Amniotic epithelial cell (primary cell): ENCODE measurements at regions not wholly inside any gene's neighbourhood (a gene's known extent, or its start where the extent isn't known, plus 50 kb on each side); places are given as distances from the start of the nearest gene placed in this dataset.

Experiments used
- DNase-seq: peaks from one replicate; pipeline ENCODE4 v3.0.0-alpha.2; 2010; ENCODE audit warnings: low read depth

DNA sequence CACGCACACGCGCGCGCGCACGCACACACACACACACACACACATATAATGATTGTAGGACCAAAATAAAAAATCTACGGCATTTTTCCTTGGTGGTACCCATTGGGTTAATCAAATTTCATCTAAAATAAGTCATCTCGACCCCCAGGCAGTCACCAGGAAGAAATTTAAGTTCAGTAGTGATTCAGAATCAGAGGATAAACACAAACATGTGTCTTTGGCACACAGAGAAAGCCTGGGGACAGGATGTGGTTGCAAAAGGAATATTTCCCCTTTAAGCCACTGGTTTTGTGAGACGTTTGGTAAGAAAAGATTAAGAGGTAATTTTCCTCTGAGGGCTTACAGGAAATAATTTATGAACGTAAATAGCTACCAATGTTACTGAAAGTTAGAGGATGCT is 171.6 kb upstream of the PIEZO2 start:
- no peak for DNase-seq

DNA sequence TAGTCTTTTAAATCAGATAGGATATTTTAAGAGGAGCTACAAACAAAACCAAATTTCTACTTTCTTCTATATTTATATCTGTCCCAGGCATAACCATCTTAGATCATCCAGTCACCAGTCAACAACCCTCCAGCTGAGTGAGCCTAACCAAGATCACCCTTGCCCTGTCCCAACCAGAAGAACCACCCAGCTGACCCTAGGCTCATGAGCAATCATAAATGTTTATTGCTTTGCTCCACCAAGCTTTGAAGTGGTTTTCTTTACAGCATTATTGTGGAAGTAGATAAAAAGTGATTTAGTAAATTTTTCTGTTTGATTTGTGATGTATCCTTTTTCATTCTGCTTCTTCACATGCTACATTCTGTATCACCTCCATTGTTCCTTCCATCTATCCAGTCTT is 167.2 kb upstream of the PIEZO2 start:
- no peak for DNase-seq

DNA sequence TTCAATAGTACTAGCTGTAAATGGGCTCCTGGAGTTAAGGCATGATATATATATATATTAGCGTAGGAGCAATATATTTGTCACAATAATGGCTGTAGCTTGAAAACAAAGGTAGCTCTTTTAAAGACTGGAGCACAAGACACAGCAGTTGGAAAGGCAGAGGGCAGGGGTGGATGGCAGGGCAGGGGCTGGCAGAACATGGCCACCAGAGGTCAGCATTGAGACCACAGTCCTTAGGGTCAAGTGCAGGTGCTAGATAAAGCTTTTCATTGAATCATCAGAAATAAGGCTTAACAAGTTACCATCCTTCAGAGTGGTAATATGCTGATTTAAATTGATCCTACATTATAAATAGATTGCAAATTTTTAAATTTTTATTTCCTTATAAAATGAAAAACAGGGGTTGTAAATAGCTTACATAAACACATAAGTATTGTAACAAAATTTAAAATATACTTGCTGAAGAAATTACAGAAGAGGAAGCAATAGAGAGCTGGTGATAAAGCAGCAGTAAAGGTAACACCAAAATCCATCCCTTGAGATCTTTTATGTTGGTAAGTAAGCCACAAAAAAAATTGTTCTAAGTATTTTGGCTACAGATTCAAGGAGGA is 161.2 kb upstream of the PIEZO2 start:
- peak; percentile 50 for DNase-seq

DNA sequence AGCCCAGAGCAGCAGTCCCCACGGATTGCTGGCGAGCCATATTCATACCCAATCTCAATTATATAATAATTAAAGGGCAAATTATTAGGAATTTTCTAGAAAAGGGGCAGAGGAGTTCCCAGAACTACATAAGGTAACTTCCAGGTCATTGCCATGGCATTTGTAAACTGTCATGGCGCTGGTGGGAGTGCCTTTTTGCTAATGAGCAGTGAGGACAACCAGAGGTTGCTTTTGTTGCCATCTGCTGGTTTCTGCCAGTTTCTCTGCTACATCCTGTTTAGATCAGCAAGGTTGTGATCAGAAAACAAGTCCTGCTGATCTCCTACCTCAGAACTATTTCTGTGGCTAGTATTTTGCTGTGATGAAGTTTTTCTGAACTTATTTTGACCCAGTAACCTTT is 159.8 kb upstream of the PIEZO2 start:
- peak; percentile 64 for DNase-seq

DNA sequence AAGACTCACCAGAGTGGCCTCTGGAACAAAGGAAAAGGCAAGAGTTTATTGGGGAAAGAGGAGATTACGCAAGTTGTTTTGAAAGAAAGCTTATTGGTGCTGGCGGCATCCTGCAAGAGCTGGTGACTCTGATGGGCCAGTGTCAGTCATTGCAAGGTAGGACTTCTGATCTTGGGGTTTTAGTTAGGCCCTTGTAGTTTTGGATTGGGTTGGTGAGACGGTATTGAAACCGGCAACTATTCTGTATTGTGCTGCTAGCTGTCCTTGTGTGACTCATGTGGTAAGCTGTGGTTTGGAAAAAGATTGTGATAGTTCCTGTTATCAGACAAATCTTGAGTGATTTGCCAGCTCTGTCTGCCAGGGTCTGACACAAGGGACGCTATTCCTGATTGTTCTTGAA is 159.1 kb upstream of the PIEZO2 start:
- DNase-seq, result peak; percentile 56

DNA sequence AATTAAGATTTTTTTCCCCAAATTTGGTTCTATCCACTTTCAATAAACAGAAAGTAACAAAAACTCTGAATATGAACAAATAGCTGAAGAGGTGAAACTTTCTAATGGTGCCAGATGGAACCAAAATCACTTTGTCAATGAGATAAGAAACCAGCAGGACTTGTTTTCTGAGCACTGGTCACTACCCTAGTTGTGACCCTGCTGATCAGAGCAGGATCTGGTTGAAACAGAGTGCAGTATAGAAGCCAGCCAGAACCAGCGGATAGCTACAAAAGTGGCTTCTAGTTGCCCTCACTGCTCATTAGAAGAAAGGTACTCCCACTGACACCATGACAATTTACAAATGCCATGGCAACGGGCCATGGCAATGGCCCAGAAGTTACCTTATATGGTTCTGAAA is 158.3 kb upstream of the PIEZO2 start:
- no peak for DNase-seq

DNA sequence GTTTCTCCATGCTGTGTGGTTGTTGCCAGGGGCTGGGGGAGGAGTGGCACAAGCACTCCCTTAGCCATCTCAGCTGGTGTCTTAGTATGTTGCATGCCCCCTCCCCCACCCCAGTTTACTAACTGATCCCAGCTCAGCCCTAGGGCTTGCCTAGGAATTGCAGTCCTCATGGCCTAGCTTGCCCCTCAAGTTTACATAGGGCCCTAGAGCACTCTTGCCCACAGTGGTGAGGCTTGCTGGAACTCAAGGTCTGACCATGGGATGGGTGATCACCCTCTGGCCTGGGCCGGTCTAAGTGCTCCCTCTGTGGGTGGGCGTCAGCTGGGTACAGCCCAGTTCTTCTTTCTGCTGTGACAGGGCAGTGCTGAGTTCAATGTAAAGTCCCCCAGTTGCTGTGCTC is 156.1 kb upstream of the PIEZO2 start:
- no peak for DNase-seq

DNA sequence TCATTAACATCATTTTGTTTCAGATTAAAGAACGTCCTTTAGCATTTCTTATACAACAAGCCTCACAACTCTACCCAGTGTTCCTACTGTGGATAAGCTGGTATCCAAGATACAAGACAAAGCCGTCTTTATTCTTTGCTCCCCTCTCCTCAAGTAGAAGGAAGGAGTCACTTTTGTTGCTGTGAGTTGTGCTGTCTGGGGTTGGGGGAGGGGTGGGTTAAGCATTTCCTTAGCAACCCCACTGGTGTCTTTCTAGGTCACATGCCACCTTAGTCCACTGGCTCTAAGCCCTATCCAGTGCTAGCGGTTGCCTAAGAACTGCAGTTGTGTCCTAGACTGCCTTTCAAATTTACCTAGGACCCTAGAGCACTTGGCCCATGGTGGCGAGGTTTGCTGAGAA is 155.6 kb upstream of the PIEZO2 start:
- DNase-seq, result no peak

DNA sequence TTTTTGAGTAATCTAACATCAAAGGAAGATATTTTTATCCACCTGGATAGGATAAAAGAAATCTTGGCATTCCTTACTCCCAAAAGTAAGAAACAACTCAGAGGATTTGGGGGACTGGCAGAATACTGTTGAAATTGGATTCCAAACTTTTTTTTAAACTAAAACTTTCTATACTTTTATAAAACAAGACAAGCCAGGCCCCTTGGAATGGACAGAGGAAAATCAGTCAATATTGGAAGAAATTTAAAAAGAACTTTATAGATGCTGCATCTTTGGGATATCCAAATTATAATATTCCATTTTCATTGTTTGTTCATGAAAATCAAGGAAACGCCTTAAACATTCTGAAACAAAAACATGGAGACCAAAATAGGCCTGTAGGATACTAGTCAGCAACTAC is 147.6 kb upstream of the PIEZO2 start:
- no peak for DNase-seq

DNA sequence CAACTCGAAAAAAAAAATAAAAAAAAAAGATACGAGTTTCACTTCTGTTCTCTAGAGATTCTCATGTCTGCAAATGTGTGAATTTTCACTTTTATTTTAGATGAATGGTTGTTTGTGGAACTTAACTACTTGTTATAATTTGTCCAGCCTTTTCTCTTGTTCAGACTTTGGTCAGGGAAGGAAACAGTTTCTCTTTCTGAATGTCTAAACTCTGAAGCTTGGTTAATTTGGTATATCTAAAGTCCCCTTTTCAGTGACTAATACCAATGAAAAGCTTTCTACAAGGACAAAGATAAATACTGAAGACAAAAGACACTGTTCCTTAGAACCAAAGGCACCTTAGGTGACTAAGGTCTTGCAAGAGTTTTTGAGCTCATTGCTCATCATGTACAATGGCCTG is 144.4 kb upstream of the PIEZO2 start:
- no peak for DNase-seq

DNA sequence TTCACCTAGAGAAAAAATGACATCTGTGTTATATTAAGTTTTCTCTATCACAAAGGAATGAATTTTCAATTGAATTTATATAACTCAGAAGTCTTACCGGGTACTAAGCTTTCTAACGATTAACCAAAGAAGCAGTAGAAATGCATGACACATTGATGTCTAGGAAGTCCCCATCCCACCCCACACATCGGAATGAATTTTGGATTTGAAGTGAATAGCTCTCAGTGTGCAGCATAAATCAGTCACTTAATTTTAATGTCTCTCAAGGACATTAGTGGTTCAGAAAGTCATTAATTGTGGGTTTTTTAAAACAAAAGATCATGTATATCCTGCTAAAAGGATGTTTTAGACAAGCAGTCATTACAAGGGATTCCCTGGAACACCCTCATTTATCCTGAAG is 141.4 kb upstream of the PIEZO2 start:
- no peak for DNase-seq

DNA sequence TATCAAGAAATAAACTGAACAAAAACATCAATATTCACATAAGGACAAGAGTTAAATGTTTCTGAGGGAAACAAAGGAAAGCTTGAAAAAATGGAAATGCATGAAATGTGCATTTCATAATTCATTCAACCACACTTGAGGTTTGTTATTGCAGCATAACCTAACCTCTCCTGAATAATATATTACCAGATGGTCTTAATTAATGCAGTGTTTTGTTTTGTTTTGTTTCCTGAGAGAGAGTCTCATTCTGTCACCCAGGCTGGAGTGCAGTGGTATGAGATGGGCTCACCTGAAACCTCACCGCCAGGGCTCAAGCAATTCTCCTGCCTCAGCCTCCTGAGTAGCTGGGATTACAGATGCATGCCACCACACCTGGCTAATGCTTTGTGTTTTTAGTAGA is 139.9 kb upstream of the PIEZO2 start:
- DNase-seq, result no peak

DNA sequence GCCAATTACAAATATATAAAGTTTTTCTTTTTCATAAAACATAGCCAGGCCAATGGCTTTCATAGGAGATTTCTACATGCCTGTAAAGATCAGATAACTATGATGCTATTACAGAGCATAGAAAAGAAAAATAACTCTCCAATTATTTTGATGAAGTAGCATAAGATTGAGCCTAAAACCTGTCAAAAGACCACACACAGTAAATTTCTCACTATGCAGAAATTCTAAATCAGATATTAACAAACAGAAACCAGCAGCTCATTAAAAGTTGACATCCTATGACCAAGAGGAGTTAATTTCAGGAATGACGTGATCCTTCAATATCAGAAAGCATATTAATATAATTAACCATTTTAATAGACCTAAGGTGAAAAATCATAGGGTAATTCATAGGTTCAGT is 139.0 kb upstream of the PIEZO2 start:
- no peak for DNase-seq

DNA sequence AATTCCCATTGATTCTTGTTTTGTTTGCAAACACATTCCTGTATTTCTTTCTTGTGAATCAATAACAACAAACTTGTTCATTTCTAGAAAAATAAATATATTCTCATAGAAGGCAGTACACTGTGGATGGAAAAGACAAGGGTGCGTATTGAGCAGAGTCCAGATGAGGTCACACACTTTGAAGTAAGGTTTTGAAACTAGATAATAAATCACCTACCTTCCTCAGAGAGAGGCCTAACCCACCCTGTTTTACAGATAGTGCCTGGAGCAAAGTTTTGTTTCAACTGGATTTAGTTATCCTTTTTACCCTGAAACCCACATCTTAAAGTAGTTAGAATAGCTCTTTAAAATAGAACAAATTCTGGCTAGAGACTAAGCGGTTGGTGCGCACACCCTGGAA is 137.1 kb upstream of the PIEZO2 start:
- no peak for DNase-seq

DNA sequence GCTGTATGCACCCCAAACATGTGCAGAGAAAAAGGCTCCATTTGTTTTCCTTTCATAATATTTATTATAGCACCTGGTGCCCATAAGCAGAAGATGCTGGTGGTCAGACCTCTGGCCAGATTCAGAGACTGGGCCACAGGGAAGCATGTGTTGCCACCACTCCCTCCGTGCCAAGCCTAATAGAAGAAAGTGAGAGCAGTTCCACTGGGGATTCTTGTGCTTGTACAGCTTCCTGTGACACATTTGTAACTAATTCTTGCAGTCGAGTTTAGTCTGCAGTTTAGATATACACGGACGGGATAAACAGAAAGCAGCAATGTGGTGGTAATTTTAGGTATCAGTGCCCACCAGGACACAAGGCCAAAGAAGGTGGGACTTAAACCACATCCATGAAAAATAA is 135.4 kb upstream of the PIEZO2 start:
- no peak for DNase-seq

DNA sequence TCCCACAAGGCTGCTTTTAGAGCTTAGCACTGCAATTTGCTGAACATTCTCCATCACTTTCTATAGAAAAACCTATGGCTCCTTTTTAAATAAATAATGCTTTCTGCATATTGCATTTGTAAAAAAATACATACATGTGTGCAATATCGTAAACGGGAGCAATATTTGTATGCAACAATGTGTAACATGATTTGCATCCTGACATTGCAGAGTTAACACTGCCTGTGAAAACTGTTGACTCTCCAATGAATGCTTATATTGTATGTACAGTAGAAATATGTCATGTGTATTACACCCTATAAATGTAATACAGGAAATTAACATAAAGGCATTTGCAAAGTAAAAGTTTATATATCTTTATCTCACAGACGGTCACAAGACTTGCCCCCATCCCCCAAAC is 135.0 kb upstream of the PIEZO2 start:
- DNase-seq, result no peak

DNA sequence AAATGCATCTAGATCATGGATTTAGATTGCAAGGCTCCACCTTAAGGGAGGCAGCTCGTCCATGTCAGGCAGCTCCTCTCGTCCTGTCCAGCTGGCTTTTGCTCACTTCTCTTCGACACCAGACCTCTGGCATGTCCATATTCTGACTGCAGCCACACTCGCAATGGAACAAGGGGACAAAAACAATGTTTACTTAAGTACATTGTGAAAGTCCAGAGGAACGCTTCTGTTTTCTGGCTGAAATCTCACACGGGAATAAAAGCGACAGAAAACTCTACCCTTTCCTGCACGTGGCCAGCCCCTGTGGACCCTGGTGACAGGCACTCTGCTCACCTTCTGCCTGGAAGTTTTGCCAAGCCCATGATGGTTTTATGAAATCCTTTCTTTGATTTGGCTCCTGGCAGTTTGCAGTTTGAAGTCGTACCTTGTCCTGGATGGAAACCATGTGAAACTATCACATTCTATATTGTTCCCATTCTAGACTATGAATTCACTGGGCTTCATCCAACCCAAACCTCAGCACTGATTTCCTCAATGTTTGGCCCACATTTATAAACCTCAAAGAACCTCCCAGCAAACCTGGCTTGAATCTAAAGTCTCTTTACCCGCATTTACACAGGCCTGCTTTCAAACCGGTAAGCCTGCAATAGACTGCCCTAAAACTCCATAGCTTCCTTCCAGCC is 134.3 kb upstream of the PIEZO2 start:
- DNase-seq, result no peak

DNA sequence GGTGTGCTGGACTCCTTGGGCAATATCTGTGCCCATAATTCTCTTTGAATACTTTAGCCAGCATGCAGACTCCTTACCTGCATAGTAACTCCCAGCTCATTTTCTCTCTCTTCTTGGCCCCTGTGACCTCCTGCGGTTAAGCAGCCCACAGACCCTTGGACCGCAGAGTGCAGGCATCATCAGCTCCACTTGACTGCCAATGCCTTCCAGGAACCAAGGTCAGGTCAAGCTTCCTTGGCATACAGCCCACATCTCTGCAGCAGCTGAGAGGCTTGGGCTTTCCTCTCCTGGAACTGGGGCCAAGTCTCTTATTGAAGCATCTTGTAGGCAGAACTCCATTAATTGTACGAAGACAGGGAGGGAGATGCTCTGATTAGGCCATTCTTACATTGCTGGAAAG is 130.1 kb upstream of the PIEZO2 start:
- DNase-seq, result no peak

DNA sequence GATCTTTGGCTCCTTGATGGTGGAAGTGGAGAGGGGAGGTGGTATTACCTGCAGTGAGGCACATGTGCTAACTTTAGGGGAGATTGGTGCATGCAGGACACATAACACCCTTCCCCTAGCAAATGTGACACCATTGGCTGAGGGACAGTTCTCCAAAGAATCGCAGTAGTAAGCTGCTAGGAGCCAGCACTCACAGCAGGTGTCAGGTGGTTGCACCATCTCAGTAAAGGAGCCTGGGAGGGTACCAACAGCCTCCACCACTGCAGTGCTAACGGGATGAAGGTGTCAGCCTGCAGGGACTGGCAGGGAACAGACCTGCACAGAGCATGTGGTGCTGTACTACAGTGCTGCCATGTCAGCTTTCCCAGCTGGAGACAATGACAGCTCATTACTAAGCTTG is 127.3 kb upstream of the PIEZO2 start:
- DNase-seq, result no peak

DNA sequence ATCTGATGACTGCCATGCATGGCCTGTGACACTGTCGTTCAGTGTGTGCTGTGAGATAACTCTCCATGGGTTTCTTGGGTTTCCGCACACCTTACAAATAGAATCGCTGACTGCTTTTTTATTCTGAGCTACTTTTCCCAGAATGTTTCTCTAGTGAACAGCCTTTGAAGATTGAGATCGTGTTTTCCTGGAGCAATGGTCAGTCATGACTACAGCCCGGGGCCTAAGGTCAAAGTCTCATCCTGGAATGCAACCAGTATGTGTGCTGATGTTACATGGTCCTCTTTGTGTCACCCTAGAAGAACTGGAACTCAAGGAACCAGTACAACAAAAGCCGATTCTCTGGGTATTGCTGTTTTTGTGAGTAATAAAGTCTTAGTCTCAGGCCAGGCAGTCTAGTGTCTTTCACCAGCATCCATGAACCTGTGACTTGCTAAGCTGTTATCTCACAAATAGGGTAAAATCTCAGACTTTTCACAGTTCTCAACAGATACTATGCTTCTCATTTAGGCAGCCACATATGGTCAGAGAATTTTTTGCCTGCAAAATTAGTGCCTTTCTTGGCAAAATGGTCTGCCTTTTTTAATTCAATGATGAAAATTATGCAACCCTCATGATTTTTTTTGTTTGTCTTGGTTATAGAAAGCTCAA is 124.9 kb upstream of the PIEZO2 start:
- DNase-seq, result no peak

DNA sequence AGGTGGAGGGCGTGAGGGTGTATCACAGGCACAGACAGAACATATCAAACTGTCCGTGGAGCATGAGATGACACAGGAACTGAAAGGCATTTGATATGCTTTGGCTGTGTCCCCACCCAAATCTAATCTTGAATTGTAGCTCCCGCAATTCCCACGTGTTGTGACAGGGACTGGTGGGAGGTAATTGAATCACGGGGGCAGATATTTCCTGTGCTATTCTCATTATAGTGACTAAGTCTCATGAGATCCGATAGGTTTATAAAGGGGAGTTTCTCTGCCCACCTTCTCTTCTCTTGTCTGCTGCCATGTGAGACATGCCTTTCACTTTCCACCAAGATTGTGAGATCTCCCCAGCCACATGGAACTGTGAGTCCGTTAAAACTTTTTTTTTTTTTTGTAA is 123.1 kb upstream of the PIEZO2 start:
- DNase-seq, result no peak

DNA sequence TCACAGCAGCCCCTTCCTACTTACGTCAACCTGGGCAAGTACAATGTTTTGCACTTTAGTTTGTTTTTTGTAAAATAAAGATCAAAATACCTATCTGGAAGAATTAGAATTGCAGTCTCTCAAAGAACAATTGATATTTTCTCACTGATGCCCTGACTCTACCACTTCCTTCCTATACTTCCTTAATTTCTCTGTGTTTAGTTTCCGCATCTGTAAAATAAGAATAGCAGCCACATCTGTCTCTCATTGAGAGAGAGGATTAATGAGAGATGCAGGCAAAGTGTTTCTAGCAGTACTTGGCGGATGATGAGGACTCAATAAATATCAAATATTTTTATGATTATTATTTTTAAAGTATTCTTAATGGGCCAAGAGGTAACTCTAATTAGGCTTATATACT is 122.6 kb upstream of the PIEZO2 start:
- no peak for DNase-seq

DNA sequence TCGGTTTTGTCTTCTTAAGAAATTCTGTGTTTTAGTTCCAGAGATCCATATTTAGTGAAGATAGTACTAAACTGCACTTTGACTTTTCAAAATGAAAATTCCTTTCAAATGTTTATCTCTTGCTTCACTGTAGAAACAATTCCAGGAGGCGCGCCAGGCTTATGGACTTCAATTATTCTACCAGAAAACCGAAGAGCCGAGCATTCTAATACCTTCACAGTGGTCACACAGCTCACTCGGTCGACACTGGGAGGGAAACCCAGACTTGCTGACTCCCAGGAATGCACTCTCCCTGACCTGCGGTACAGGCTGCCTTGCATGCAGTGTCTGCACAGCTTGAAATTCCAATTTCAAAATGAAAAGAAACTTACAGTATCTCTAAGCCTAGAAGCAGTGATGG is 119.9 kb upstream of the PIEZO2 start:
- peak; percentile 27 for DNase-seq

DNA sequence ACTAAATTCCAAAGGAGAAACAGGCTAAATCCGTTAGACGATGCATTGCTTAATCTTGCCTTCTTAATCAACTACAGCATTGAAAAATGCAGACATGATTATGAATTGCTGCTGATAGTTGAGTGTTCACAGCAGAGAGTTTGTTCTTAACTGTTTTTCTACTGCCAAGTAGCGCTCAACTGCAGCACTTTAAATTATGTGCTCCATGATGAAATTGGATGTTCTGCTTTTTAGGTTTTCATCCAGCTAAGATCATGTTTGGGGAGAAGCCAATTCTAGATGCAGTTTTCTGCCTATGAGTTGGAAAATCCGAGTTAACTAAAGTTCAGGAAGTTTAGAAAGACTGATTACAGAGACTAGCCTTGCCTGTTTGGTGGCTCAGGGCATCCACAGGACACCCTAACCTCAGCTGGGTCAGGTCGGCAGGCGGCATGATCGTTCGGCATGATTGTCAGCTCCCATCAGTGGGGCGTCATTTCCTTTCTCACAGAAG is 119.4 kb upstream of the PIEZO2 start:
- DNase-seq, result peak; percentile 63
